GM18868 (cell line): ENCODE measurements at regions not wholly inside any gene's neighbourhood (a gene's known extent, or its start where the extent isn't known, plus 50 kb on each side); places are given as distances from the start of the nearest gene placed in this dataset.

ENCODE experiments used
- ATAC-seq: cut with Tn5 transposase; IDR thresholded peaks from one replicate; pipeline ENCODE4 v1.9.1; 2021; ENCODE audit warnings: mild to moderate bottlenecking, moderate library complexity; ENCODE audit not compliant: unreplicated experiment

DNA sequence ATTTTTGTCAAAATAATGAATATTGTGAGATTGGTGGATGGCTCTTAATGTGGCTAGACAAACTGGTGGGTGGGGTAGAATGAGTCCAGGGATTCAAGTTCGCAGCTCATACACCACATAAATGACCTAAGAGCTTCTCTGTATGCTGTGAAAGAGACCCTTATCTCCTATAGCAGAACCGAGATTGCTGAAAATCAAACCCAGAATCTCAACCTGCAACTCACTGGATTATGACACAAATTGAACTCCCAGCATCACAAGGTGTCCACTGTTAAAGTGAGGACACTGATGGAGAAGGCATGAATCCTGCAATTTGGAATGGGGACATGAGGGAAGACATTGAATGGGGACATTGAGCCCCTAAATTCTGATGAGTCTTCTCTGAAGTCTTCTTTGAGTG lies 51.3 kb upstream of the CNKSR3 start:
- ATAC-seq: no peak

DNA sequence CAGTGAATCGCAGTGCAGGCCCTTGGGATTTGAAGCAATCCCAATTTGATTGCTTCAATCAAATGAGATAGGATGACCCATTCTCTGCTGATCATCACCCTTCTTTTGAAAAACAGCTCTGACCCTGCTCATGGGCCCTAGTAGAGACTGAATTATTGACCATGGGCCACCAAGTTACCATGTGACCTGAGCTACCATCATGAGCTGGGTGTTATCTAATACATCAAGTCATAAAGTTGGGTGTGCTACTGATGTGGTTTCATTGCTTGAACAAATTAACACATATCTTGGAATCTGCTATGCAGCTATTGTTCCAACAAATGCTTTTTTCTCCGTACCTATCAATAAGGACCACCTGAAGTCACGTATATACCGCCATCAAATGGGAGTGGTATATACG lies 54.8 kb upstream of the CNKSR3 start:
- ATAC-seq: no peak

DNA sequence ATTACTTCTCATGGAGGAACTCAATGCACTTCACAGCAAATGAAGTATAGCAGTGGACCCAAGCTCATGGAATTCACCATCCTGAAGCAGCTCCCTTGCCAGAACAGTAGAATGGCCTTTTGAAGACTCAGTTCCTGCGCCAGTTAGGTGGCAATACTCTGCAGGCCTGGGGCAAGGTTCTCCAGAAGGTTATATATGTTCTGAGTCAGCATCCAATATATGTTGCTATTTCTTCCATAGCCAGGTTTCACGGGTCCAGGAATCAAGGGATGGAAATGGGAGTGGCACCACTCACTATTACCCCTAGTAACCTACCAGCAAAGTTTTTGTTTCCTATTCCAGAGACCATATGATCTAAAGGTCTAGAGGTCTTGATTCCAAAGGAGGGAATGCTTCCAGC lies 56.4 kb upstream of the CNKSR3 start:
- no peak for ATAC-seq

DNA sequence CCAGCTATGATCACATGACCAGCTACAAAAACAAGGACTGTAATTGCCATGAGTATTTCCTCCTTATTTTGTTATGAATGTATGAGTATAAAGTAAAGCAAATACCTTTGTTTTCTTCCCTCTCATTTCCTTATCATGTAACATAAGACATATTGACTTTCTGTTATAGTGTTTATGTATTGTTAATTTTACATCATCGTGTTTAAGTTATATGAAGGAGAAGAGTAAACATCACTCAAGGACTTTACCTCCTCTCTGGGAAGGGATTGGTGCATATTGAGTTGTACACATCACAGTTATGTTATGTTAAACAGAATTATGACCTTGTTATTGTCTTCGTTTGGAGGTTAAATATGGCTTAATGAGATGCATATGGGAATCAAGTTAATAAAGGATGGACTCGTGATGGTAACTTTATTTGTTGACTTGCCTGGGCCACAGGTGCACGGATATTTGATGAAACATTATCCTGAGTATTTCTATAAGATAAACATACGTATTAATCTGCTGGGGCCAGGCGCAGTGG lies 57.3 kb upstream of the CNKSR3 start:
- ATAC-seq: no peak

DNA sequence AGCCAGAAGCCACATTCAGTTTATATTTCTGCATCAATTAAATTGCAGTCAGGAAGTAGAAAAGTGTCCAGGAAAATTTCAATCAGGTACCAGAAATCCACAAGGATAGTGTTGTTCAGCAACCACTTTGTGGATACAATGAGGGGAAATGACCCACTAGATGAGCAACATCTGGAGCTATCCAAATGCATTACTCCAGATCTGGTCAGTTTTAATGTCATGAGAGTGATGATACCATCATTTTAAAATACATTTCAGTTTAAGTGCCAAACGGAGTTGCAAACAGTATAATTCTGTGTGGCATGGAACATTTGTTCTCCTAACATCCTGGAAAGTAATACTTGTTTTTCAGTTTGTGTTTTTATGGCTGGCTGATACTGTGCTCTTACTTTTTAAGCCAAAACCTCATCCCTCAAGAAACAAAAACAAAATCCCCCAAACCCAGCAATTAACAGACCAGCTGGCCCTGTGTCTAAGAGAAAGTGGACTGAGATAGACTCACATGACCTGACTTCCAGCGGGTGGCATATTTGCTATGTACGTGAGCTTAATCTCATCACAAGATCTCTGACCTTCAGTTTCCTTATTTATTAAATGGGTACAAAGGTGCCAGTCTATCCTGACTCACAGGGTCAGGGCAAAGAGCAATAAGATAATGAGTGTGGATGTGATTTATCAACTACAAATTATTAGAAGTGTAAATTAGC lies 58.8 kb upstream of the CNKSR3 start:
- ATAC-seq: no peak

DNA sequence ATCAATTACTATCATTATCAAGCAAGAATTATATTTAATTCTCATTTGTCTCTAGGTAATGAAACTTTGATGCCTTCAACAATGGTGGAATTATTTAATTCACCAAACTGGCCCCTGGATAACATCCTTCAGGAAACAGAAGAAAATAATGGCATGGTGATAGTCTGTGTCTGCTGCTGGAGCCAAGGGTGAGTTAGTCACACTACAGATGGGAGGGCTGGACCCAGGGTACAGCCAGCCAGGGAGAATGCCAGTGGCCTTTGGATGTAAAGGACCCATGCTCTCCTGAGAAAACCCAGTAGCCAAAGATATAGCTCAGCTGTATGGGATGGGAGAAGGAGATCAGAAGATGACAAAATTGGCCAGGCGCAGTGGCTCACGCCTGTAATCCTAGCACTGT lies 60.0 kb upstream of the CNKSR3 start:
- ATAC-seq: no peak

DNA sequence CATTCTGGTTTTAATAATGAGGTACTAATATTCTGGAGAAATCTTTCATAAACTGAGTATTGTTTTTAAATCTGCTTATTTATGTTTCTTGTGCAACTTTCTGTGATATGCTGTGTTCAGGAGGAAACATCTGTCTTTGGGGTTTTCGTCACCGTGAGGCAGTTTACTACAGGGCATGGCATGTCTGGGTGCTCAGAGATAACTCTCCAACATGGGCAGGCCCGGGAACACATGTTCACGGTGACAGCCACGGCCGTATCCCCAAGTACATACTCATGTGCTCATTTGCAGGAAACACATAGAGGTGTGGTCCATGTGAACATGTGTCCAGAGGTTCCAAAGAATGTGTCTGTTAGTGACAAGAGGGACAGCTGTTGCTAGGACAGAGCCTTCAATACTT lies 62.1 kb upstream of the CNKSR3 start:
- no peak for ATAC-seq

DNA sequence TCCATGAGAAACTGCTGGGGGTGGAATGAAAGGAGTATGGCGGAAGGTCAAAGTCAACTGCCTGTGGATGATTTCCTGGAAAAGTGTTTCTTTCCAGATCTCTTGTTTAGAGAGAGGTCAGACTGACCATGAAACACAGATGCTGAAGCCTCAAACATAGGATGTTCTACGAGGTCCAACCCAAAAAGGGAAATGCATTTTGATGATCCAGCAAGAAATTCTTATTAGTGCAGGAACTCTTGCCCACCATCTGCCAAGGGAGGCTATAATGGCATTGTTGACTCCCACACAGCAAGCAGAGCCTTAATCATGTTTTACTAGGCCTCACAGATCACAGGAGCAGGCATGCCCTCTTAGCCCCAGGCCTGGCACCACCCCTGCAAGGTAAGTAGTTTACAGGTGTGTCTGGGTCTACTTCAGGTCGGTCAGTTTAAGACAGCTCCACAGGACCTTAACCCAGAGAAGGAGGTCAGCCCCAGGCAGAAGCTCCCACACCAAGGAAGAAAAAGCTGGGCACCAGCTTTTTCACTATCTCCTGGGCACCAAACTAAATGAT lies 67.6 kb upstream of the CNKSR3 start:
- ATAC-seq: no peak

DNA sequence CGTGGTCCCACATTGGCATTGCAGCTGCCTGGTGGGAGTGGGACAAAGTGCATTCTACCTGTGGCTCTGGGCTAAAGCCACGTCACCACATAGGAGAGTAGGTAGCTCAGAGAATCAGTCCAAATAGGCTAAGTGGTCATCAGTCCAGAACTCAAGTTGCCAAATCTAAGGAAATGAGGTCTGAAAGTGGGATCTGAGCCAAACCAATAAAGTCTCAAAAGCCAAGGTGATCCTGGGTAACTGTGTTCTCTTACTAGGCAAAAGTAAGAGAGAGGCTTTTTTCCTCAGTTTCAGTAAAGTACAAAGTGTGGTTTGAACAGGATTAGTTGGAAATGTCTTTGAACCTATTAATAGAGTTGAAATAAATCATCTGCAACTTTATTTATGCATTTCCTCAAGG lies 68.6 kb upstream of the CNKSR3 start:
- ATAC-seq: no peak

DNA sequence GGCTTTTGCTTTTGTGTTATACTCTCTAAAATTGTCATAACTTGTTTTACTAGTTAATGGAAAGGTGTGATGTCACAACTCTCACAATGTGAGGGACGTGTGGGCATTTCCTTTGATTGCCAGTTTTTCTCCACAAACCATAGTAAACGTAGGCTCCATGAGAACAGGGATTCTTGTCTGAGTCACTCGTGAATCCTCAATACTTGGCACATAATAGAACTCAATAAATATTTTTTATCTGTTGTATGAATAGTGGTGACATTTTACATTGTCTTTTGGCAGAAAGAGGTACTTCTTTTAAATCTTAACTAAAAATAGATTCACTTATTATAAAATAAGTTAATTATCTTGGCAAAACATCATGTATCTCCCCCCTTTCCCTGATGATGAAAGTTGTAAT lies 69.0 kb upstream of the CNKSR3 start:
- ATAC-seq: no peak

DNA sequence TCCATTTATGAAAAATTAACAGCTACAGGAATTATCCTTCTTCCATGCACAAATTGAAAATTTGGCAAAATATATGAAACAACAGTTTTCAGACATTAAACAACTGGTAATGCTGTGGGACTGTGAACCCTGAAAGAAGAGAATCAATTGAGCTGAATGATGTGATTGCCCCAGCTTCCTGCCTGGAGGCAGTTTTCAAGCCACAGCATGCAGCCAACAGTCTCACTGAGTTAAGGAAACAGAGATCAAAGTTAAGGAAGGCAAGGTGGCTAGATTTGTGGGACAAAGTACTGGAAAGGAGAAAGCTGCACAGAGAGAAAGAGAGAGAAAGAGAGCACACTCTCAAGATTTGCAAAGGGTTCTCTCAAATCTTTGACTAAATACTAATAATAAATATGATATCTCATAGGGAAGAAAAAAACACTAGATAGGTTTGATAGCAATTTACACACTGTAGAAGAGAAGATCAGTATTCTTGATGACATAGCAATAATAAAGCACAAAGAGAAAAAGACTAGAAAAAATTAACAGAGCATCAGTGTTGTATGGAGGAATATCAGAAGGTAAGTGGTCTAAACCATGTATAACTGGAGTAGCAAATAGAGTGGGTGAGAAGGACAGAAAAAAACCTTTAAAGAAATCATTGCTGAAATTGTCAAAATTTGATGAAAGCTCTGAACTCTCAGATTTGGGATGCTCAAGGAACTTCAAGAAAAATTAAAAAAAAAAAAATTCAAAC lies 70.1 kb upstream of the CNKSR3 start:
- no peak for ATAC-seq

DNA sequence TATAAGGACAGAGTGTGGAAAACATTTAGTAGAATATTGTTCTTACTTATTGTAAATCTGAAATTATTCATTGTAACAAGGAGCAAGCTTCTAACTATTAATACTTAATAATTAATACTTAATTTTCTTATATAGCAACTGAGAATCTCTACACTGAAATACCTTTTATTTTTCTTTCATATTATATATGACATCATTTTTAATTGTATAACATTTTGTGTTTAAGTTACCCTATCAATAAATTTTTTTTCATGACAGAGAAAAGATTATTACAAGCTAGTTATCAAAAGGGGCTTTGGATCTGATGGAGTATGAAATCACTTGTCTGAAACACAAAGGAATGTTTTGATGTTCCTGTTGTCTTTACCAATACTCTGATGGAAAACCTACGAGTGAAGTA lies 72.2 kb upstream of the CNKSR3 start:
- no peak for ATAC-seq

DNA sequence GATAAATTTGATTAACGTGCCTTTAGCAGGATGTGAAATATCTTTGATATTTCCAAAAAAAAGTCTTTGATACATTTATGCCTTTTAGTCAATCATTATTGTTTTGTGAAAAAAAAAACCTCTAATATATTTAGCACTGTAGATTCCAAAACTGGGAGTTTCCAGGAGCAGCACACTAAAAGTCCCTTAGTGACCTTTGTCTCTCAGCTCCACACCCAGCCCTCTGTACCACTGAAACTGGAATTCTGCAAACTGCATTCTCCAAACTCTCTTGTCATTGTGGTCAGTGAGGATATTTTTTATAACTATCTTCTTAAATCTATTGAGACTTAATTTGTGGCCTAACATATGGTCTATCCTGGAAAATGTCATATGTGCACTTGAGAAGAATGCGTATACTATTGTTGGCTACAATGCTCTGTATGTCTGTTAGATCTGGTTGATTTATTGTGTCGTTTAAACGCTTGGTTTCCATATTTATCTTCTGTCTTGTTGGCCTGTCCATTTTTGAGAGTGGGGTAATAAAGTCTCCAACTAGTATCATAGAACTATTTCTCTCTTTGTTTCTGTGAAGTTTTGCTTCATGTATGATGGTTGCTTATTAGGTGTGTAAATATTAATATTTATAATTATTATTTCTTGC lies 73.2 kb upstream of the CNKSR3 start:
- no peak for ATAC-seq

DNA sequence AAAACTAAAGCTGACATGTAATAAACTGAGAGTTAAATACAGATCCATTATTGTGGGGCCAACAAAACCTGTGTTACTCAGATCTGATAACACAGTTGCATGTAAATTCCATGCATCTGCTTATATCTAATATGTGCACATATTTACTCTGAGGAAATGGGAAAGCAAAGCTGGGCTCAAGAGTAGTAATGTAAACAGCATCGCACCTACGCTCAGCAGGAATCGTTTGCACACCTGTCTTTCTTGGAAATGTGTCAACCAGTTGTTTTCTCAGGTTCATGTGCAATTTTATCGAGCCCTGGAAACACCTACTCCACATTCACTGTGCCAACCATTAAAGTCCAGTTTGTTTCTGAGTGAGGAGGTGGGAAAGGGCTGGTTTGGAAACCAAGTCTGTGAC lies 80.3 kb upstream of the CNKSR3 start:
- no peak for ATAC-seq

DNA sequence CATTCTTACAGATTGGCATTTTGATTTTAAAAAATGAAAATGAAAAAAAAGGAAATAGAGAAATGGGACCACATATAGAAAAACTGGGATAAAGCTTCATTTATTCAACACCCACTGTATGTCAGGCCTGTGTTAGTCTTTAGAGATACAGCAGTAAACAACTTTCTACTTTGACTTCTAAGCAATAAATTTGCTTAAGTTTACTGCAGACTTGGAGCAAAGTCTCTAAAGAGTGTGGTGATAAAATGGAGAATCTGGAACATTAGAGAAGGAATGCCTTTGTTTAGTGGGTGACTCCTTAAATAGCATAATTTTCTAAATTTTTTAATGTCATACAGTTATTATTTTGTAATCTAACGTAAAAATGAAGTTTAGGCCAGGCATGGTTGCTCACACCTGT lies 80.7 kb upstream of the CNKSR3 start:
- ATAC-seq: no peak

DNA sequence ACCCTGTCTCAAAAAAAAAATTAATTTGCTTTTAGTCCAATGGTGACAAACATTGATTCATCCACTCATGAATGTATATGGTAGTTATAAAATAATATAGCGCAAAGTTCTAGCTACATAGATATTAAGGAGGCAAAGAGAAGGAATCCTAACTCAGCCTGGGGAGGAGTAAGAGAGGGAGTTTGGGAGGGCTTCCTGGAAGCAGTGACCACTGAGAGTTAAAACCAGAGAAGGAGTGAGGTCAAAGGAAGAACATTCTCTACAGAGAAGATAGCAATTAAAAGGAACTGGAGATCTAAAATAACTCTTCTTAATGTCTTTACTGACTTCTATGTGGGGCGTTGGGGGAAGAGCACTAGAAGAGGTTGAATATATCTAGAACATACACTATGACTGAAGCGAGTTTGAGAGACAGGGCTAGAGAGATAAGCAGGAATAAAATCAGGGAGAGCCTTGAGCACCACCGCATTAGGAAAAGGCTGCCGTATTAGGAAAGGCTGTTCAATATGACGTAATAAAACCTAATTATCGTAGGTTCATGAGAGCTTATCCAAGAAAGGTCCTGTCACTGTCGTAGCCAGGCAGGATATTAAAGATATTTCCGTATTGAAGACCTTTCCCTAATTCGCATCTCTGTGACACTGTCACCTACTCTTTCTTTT lies 81.8 kb upstream of the CNKSR3 start:
- no peak for ATAC-seq

DNA sequence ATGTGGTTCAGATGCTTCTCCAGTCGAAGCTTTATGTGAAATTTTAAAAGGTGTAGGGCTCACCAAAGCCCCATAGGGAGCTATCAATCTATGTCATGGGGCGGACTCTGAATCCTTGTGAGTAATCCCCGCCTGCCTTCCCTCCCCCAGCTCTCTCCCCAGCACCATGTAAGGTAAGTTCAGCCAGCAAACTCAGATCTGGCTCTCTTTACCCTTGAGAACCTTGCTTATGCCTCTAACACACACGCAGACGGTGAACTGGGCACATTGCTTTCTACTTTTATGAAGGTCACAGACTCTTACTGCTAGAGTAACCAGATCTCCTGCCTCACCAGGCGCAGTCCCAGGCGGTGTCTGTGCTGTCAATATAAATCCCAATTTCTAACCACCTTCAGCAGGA lies 82.6 kb upstream of the CNKSR3 start:
- ATAC-seq: no peak

DNA sequence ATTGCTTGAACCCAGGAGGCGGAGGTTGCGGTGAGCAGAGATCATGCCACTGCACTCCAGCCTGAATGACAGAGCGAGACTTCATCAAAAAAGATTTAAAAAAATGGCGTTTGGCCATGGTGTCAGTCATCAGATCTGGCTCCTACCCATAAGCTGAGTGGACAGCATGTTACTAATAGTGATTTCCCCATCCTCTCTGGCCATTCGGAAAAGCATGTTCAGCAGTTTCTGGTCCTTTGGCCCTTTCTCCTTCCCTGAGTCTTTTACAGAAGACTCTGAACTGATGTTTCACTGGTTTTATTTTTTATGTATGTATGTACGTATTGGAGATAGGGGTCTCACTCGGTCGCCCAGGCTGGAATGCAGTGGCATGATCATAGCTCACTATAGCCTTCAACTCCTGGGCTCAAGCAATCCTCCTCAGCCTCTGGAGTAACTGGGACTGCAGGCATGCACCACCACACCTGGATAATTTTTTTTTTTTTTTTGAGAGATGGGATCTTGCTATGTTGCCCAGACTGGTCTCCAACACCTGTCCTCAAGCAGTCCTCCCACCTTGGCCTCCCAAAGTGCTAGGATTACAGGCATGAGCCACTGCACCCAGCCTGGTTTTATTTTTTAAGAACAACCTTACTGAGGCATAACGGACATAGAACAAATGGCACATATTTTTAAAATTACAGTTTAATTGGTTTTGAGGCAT lies 84.2 kb upstream of the CNKSR3 start:
- no peak for ATAC-seq

DNA sequence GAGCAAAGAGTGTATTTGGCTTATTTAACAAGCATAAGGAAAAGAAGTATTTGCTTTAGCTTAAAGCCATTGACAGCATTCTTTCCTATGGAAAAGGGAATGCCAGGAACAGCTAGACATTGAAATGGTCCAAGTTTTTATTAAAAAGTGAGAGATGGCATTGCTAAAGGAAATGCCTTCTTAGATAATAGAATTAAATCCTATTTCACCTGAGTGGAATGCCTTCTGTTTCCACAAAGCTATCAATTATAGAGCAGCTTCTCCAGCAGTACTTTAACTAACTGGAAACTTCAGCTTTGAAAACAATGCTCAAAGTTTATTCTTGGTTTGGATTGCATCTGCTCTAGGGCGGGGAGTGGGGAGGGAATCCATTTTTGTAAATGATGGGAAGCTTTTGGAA lies 85.1 kb upstream of the CNKSR3 start:
- no peak for ATAC-seq

DNA sequence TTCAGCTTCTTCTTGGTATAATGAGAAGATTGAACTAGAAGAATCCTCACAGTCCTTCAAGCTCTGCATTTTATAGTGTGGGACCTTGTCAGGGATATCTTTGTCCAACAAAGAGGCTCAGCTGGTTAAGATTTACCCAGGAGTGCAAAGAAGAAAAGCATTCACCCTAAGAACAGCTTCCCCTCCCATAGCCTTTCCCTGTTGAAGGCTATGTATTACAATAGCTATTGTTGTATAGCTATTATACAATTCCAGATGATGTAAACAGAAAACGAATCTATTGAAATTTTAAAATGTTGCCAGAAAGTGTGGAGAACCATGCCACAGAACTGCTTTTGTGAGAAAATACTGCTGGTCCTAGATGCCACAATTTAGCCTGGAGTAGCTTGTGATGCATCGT lies 85.5 kb upstream of the CNKSR3 start:
- ATAC-seq: no peak

DNA sequence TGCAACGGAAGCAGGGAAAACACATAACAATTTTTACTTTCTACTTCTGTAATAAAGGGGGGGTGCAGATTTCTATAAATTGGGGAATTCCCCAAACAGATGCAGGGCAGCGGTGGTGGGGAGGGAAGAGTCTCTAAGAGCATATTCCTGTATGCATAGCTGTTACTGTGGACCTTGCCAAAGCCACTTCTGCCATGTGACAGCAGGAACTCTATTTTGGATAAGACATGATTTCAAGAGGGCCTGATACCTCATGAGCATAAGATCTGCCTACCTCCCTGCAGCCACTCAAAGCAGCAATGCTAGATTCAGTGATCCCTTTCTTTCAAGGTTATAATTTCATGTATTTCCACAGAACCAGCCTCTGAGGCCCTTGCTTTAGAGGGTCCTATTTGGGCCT lies 86.2 kb upstream of the CNKSR3 start:
- no peak for ATAC-seq
